T-helper 1 cell treated with Interleukin-12 subunit alpha and Interleukin-12 subunit beta and Interleukin-4 antibody, amounts not matched to agents 30 μg/mL and 1 μg/mL, for 36 hours (primary cell): ENCODE measurements at regions not wholly inside any gene's neighbourhood (a gene's known extent, or its start where the extent isn't known, plus 50 kb on each side); places are given as distances from the start of the nearest gene placed in this dataset.

Source experiments
- H3K27ac Mint-ChIP-seq: one replicate; pipeline ENCODE4 v1.8.0; 2021; ENCODE audit warnings: mild to moderate bottlenecking, mixed read lengths
- H3K27me3 Mint-ChIP-seq: one replicate; pipeline ENCODE4 v1.8.0; 2021; ENCODE audit warnings: low read depth, mixed read lengths
- H3K36me3 Mint-ChIP-seq: one replicate; pipeline ENCODE4 v1.8.0; 2021; ENCODE audit warnings: low read depth, mixed read lengths
- H3K4me1 Mint-ChIP-seq: one replicate; pipeline ENCODE4 v1.8.0; 2021; ENCODE audit warnings: low read depth, mixed read lengths
- H3K4me3 Mint-ChIP-seq: one replicate; pipeline ENCODE4 v1.8.0; 2021; ENCODE audit warnings: mild to moderate bottlenecking, moderate library complexity, mixed read lengths
- H3K9me3 Mint-ChIP-seq: one replicate; pipeline ENCODE4 v1.8.0; 2021; ENCODE audit warnings: mixed read lengths

DNA sequence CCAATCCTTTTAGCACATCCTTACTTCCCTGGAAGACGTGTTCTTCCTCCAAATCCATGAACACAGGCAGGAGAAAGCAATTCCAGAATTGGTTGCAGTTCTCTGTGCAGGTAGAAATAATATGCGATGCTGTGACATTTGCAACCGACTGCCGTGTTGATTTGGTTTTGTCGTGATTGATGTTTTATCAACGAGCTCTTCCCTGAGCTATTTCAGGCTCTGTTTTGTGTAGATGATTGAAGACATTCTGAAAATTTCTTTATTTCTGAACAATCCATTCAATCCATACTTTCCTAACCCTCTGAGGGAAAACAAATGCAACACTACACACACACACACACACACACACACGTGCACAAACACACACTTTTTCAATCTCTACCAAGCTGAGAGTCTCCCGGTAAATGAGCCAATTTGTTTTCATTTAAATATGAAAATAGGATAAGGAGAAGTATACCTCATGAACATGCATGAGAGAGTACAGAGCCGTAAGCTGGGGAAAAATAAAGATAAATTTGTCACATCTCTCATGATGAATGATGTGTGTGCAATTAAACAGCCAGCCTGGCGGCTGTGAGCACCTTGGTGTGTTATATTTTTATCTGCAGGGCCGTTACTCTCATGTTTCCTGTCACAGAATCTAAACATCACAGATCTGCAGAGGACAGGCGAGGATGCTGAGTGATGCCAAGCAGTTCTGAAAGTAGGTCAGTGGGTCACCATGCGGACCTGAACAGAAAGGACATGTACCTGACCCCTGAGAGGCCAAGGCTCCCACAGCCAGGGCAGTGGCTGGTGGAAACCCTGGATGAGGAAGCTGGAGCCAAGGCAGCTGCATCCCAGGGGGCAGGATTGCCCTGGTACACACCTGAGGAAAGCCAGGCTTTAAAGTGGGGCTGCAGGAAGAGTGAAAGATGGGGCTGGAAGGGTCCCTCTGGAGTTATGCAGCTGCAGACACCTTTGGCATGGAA lies 64.8 kb downstream of the PDCL3 start:
- Mint-ChIP-seq H3K4me1 (peaks cover 18% of the 10 kb centered on the region), H3K27ac (no peak overlapping the region), H3K27me3 (no peaks in the 10 kb centered on the region), H3K9me3 (no peaks in the 10 kb centered on the region), H3K36me3 (no peaks in the 10 kb centered on the region), H3K4me3 (no peak overlapping the region)

DNA sequence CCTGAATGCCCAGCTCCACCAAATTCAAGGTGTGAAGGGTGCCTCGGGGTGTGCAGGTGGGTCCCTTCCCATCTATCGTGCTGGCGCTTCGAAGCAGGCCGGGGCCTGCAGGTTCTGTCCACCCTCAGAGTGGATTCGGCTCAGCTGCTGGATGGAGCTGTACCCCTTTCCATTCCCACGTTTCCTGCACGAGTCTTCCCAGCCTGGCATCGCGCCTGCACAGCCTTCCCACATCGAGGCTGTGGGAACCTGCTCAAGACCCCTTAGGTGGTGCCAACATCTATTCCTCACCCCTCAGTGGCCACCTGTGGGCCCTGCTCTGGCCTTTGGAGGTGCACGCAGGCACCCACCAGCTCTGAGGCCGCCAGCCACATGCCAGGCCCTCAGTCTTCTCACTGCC lies 65.7 kb downstream of the PDCL3 start:
- Mint-ChIP-seq H3K27me3 (no peaks in the 10 kb centered on the region), H3K36me3 (no peaks in the 10 kb centered on the region), H3K4me3 (no peak overlapping the region), H3K9me3 (no peaks in the 10 kb centered on the region), H3K27ac (no peak overlapping the region), H3K4me1 (peaks cover 18% of the 10 kb centered on the region)

- no peak overlapping the region for H3K27ac Mint-ChIP-seq
- no peaks in the 10 kb centered on the region for H3K36me3 Mint-ChIP-seq
- no peak overlapping the region for H3K4me3 Mint-ChIP-seq
- no peaks in the 10 kb centered on the region for H3K27me3 Mint-ChIP-seq
- H3K4me1 Mint-ChIP-seq = peaks cover 18% of the 10 kb centered on the region
- H3K9me3 Mint-ChIP-seq = no peaks in the 10 kb centered on the region
Observed at GRCh38 chr2:100629309-100629708, 66.5 kb downstream of the PDCL3 start.

DNA sequence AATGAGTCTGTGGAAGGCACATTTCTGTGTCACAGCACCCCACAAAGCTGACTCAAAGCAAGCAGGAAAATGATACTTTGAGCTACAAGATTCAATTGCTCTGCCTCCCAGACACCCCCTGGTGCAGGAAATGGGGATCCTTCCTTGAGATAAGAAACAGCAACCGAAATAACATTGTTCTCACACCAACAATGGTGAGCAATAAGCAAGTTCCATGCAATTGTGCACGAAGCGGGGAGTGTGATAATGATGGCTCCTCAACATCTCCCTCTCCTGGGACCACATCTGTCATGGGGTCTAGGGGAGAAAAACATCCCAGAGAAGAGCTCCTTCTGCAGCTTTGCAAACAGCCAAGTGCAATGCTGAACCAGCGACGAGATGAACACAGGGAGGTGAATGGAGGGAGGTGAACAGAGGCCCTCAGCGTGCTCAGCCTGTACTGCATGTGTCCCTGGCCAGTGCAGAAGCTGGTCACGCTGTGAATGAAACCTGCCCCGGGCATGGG lies 67.7 kb downstream of the PDCL3 start:
- Mint-ChIP-seq H3K36me3 (no peaks in the 10 kb centered on the region), H3K9me3 (no peaks in the 10 kb centered on the region), H3K4me3 (peak overlapping the region; percentile 4), H3K27me3 (no peaks in the 10 kb centered on the region), H3K4me1 (peaks cover 18% of the 10 kb centered on the region), H3K27ac (peak overlapping the region; percentile 44)

DNA sequence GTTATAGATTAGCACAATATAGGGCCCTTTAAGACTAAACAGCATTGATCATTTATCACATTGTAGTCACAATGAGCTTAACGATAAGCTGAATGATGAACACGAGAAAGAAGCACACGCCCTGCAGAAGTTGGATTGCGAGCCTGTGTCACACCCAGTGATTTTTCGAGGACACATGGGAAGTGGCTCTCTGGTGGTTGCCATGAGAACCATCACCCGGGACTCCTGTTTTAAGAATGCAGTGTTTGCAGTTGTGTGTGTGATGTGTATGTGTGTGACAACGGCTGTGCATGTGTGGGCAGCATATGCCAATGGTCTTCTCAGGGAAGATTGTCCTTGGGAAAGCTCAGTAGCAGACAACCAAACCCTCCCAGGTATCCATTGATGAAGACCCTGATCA lies 69.2 kb downstream of the PDCL3 start:
- H3K4me3 Mint-ChIP-seq = no peak overlapping the region
- peaks cover 18% of the 10 kb centered on the region for H3K4me1 Mint-ChIP-seq
- no peaks in the 10 kb centered on the region for H3K36me3 Mint-ChIP-seq
- no peak overlapping the region for H3K27ac Mint-ChIP-seq
- no peaks in the 10 kb centered on the region for H3K9me3 Mint-ChIP-seq
- peaks cover 13% of the 10 kb centered on the region for H3K27me3 Mint-ChIP-seq

DNA sequence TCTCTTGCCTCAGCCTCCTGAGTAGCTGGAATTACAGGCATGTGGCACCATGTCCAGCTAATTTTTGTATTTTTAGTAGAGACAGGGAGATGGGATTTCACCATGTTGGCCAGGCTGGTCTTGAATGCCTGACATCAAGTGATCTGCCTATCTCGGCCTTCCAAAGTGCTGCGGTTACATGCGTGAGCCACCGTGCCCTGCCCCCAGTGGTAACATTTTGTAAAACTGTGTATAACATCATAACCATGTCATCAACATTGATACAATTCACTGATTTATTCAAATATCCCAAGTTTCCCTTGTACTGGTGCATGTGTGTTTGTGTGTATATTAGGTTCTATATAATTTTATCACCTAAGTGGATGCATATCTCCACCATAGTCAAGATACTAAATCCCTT lies 70.0 kb downstream of the PDCL3 start:
- Mint-ChIP-seq H3K27ac (no peak overlapping the region), H3K9me3 (no peaks in the 10 kb centered on the region), H3K27me3 (peaks cover 16% of the 10 kb centered on the region), H3K4me3 (no peak overlapping the region), H3K36me3 (no peaks in the 10 kb centered on the region), H3K4me1 (peaks cover 18% of the 10 kb centered on the region)

DNA sequence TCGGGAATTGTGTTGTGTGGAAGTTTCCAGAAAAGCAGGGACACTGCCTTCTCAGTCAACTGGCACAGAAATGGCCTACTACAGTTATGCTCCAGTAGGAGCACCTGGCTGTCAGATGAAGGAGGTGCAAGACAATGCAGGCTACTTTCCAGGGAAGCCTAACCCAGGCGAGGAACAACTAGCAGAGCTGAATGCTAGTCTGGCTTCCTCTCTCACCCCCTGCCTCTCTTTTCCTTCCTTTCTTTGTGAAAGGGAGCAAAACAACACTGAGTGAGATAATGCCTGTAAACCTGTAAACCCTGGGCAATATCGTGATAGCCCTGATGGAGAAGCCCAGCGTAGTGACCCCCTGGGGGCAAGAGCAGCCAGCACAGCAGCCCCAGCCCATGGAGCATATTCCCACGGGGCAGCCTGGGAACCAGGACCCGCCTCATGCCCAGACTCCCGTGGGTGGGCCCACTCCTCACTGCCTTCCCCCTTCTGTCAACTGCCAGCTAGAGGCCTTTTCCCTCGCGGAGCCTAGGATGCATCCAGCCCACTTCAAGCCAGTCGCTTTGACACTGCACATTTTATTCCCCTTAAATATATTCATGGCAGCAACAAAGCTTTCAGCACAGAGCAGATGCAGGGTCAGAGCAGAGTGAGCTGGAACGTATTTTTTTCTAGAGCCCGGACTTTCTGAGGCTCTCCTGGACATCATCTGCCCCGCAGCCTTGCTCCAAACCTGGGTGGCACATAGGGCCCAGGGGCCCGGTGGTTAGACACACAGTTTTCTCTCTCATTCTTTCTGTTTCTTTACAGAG lies 77.0 kb downstream of the PDCL3 start:
- Mint-ChIP-seq H3K27me3 (peaks cover 28% of the 10 kb centered on the region), H3K9me3 (no peaks in the 10 kb centered on the region), H3K36me3 (peaks cover 1% of the 10 kb centered on the region), H3K27ac (no peak overlapping the region), H3K4me3 (no peak overlapping the region), H3K4me1 (peaks cover 16% of the 10 kb centered on the region)

DNA sequence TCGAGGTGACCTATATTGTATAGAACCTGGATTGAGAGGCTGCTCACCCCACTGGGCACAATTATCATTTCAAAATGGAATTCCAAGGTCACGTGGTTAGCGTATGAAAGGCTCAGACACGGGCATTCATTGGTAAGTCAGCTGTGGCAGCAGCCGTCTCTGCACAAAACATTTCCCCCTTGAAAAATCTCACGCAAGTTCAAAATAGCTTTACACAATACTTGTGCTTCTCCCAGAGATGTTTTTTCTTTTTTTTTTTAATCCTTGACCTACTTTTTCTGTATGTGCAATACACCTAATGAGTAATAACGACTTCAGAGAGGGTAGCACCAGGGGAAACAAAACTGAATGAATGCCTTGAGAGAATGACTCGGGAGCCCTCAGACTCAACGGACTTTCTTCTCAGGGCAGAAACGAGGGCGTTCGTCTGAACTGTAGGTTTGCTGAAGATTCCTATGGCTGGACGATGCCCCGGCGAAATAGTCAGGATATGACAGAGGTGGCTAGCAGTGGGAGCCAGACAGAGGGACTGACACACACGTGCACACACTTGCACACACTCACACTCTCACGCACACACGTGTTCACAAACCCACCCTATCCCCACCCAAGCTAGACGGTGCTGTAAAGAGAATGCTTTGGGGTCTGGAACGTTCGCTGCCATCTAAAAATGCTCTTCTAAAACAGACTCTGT lies 77.8 kb downstream of the PDCL3 start:
- no peak overlapping the region for H3K4me3 Mint-ChIP-seq
- peaks cover 1% of the 10 kb centered on the region for H3K36me3 Mint-ChIP-seq
- H3K27ac Mint-ChIP-seq = no peak overlapping the region
- no peaks in the 10 kb centered on the region for H3K9me3 Mint-ChIP-seq
- peaks cover 18% of the 10 kb centered on the region for H3K4me1 Mint-ChIP-seq
- H3K27me3 Mint-ChIP-seq = peaks cover 28% of the 10 kb centered on the region

DNA sequence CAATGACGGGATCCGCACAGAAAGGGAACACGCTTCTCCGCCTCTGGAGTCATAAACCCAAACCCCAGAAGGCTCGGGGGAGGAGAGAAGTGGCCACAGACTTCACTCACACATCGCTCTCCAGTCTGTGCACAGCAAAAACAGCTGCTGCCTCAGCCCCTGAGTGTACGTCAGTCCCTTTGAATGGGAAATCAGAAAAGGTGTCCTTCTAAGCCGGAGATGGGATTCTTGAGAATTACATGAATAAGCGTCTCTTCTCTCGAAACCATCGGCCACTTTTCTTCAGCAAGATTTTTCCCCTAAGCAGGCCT lies 78.3 kb downstream of the PDCL3 start:
- Mint-ChIP-seq H3K4me1 (peaks cover 18% of the 10 kb centered on the region), H3K27ac (no peak overlapping the region), H3K4me3 (no peak overlapping the region), H3K36me3 (peaks cover 1% of the 10 kb centered on the region), H3K27me3 (peaks cover 25% of the 10 kb centered on the region), H3K9me3 (no peaks in the 10 kb centered on the region)

- Mint-ChIP-seq H3K36me3 (peaks cover 1% of the 10 kb centered on the region), H3K9me3 (no peaks in the 10 kb centered on the region), H3K4me3 (no peak overlapping the region), H3K4me1 (peaks cover 18% of the 10 kb centered on the region), H3K27me3 (peaks cover 12% of the 10 kb centered on the region), H3K27ac (no peak overlapping the region)
Observed at GRCh38 chr2:100642425-100642824, 79.6 kb downstream of the PDCL3 start.

- Mint-ChIP-seq H3K27me3 (peaks cover 9% of the 10 kb centered on the region), H3K27ac (no peak overlapping the region), H3K4me1 (peaks cover 18% of the 10 kb centered on the region), H3K36me3 (peaks cover 3% of the 10 kb centered on the region), H3K4me3 (no peak overlapping the region), H3K9me3 (no peaks in the 10 kb centered on the region)
Observed at GRCh38 chr2:100643467-100643866, 80.7 kb downstream of the PDCL3 start.

GRCh38 chr2:100643906-100644501 lies 81.2 kb downstream of the PDCL3 start:
- Mint-ChIP-seq H3K27ac (peak overlapping the region; percentile 65), H3K27me3 (peaks cover 6% of the 10 kb centered on the region), H3K36me3 (peaks cover 3% of the 10 kb centered on the region), H3K4me1 (peaks cover 18% of the 10 kb centered on the region), H3K4me3 (peak overlapping the region; percentile 65), H3K9me3 (no peaks in the 10 kb centered on the region)

DNA sequence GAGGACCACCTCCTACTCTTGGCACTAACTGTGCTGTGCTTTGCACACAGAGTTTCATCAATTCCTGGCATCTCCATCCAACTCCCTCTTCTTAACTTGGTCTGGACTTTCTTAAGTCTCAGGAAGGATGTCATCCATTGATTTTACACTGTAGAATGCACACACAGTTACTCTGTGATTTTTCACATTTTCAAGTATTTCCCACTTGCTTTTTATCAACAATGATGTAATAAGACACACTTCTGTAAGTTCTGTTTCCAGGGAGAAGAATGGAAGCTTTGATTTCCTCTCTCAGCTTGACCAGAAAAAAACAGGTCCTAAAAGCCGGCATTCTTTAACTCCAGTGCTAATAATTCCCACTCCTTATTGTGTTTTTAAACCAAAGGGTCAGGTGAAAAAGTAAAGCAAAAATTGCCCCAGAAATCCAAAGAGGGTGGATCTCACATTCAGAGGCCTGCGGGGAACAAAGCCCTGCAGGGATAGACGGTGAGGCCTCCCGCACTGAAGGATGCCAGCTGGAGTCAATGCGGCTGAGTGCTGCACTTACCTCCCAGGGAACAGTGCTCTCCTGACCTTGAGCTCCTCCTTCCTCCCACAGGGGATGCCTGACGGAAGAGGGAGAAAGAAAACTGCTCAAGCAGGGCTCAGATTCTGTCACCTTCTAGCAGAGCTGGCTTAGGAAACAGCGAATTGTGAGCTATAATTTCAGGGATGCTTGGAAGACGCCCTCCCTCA lies 83.1 kb downstream of the PDCL3 start:
- Mint-ChIP-seq H3K9me3 (no peaks in the 10 kb centered on the region), H3K27ac (no peak overlapping the region), H3K36me3 (peaks cover 4% of the 10 kb centered on the region), H3K4me1 (peaks cover 24% of the 10 kb centered on the region), H3K27me3 (no peaks in the 10 kb centered on the region), H3K4me3 (no peak overlapping the region)
